ENCODE measurements at regions not wholly inside any gene's neighbourhood (a gene's known extent, or its start where the extent isn't known, plus 50 kb on each side); places are given as distances from the start of the nearest gene placed in this dataset.

DNA sequence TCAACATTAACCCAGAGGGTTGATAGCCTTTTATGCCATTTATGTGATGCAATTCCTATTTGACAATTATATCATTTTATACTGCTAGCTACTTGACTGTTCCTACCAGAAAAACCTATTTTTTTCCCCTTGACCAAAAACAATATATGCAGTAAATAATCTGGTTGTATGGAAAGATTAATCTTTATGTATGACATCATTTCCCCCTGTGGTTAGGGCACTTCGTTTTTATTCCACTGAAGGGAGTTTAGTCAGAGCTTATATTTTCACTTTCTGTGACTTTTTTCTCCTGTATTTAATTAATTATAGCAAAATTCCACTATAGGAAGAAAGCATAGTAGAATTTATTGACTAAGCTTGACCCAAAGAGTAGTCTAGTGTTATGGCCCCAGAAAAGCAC is 107.6 kb downstream of the HAUS1 start:
- TF ChIP-seq ZC3H10 (CRISPR knock-in tag; IDR thresholded peaks at IDR 0.05) (no peak), ISL1 (CRISPR knock-in tag; IDR thresholded peaks at IDR 0.05) (no peak), ARNTL (CRISPR knock-in tag; IDR thresholded peaks at IDR 0.05; ENCODE audit: borderline replicate concordance, low read depth) (no peak), PATZ1 (CRISPR knock-in tag; IDR thresholded peaks at IDR 0.05; ENCODE audit: borderline replicate concordance) (no peak), TOX (CRISPR knock-in tag; IDR thresholded peaks at IDR 0.05; ENCODE audit: borderline replicate concordance) (no peak), BACH2 (CRISPR knock-in tag; IDR thresholded peaks at IDR 0.05; ENCODE audit: borderline replicate concordance) (no peak), SNAI2 (CRISPR knock-in tag; IDR thresholded peaks at IDR 0.05) (no peak), ZNF70 (CRISPR knock-in tag; IDR thresholded peaks at IDR 0.05) (no peak), CREB5 (CRISPR knock-in tag; IDR thresholded peaks at IDR 0.05; ENCODE audit: low read depth) (no peak), CSDC2 (CRISPR knock-in tag; IDR thresholded peaks at IDR 0.05) (no peak)
- TF ChIP-seq, protein P1, sequence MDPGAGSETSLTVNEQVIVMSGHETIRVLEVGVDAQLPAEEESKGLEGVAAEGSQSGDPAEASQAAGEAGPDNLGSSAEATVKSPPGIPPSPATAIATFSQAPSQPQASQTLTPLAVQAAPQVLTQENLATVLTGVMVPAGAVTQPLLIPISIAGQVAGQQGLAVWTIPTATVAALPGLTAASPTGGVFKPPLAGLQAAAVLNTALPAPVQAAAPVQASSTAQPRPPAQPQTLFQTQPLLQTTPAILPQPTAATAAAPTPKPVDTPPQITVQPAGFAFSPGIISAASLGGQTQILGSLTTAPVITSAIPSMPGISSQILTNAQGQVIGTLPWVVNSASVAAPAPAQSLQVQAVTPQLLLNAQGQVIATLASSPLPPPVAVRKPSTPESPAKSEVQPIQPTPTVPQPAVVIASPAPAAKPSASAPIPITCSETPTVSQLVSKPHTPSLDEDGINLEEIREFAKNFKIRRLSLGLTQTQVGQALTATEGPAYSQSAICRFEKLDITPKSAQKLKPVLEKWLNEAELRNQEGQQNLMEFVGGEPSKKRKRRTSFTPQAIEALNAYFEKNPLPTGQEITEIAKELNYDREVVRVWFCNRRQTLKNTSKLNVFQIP (CRISPR knock-in tag; IDR thresholded peaks at IDR 0.05; ENCODE audit: borderline replicate concordance, low read depth): no peak

Data from SK-N-SH treated with all-trans-retinoic acid at 6 μM for 48 hours (cell line).